ENCODE measurements at regions not wholly inside any gene's neighbourhood (a gene's known extent, or its start where the extent isn't known, plus 50 kb on each side); places are given as distances from the start of the nearest gene placed in this dataset.

DNA sequence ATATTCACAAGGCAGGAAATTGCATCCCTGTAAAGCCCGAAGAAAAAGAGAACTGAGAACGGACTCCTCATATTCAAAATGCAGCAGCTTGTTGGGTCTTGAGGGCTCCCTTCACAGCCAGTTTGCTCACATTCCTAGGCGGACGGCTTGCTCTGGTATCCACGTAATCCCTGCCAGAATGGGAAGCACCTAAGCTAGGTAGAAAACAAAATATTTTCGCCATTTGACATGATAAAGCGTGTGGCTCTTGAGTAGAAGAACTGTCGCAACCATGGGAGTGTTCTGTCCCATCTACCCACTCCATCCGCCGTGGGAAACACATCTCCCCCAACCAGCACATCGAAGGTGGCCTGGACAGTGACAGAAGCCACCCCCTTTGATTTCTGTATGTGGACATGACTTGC is 183.1 kb downstream of the GAS1 start:
- no peak overlapping the region for H3K27ac ChIP-seq
- no peak overlapping the region for H3K4me3 ChIP-seq (ENCODE audit: low read depth, low read length)
- H3K27me3 ChIP-seq (replicated peaks) = no peaks in the 10 kb centered on the region
- no peaks in the 10 kb centered on the region for H3K36me3 ChIP-seq (replicated peaks)
- DNase-seq = no peak
- TF ChIP-seq CTCF (IDR thresholded peaks at IDR 0.05; ENCODE audit: low read depth, low read length, missing control alignments) = no peak
- in situ Hi-C loops (cut with HindIII; ENCODE audit: low pct_ligation_motif_present, low sequenced_read_pairs) = no loop called here

- no peak overlapping the region for H3K27ac ChIP-seq
Observed at GRCh38 chr9:86763791-86764190, 183.5 kb downstream of the GAS1 start.

GRCh38 chr9:86757382-86757720 is 190.0 kb downstream of the GAS1 start:
- in situ Hi-C loops (cut with HindIII; ENCODE audit: low pct_ligation_motif_present, low sequenced_read_pairs) = no loop called here
- no peak for TF ChIP-seq CTCF (IDR thresholded peaks at IDR 0.05; ENCODE audit: low read depth, low read length, missing control alignments)
- Histone ChIP-seq H3K36me3 (replicated peaks) (no peaks in the 10 kb centered on the region), H3K27ac (no peak overlapping the region), H3K4me3 (ENCODE audit: low read depth, low read length) (no peak overlapping the region), H3K27me3 (replicated peaks) (no peaks in the 10 kb centered on the region)
- no peak for DNase-seq

More at GRCh38 chr9:86763791-86764190, 183.5 kb downstream of the GAS1 start:
- Histone ChIP-seq H3K36me3 (replicated peaks) (no peaks in the 10 kb centered on the region), H3K4me3 (ENCODE audit: low read depth, low read length) (no peak overlapping the region), H3K27me3 (replicated peaks) (no peaks in the 10 kb centered on the region)
- in situ Hi-C loops (cut with HindIII; ENCODE audit: low pct_ligation_motif_present, low sequenced_read_pairs) = no loop called here
- TF ChIP-seq CTCF (IDR thresholded peaks at IDR 0.05; ENCODE audit: low read depth, low read length, missing control alignments) = no peak
- no peak for DNase-seq

DNA sequence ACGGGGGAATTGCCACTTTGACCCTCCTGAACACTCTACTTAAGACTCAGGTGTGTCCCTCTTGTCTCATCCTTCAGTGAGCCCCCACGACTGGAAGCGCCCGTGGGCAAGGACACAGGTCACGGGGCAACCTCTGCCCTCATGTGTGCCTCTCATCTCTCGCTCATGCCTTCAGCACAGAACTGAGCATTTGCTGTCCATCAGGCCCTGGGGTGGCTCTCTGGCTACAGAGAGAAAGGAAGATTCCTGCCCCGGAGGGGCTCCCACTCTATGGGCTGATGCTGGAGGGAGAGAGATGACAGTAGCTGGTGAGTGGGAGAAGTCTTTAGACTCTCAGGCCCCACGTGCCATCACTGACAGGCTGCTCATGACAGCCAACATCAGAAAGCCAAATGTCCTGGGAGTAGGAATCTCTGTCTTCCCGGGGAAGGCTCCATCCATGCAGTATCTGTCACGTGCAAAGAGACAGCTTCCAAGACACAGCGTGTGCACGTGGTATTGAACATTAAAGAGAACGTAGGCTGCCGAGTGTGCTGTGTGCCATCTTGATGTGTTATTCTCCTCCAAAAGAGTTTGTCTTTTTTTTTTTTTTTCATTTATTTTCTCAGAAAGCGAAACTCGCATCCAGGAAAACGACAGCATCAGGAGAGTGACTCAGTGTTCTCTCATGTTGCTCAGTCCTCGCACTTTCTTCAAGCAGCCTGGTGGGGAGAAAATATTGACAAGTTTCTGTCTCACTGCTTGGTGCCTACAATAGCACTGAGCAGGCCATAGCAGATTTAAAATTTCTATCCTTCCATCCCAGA is 190.5 kb downstream of the GAS1 start:
- Histone ChIP-seq H3K4me3 (ENCODE audit: low read depth, low read length) (no peak overlapping the region), H3K36me3 (replicated peaks) (no peaks in the 10 kb centered on the region), H3K27ac (no peak overlapping the region), H3K27me3 (replicated peaks) (no peaks in the 10 kb centered on the region)
- in situ Hi-C loops (cut with HindIII; ENCODE audit: low pct_ligation_motif_present, low sequenced_read_pairs) = no loop called here
- no peak for DNase-seq
- TF ChIP-seq CTCF (IDR thresholded peaks at IDR 0.05; ENCODE audit: low read depth, low read length, missing control alignments) = no peak

DNA sequence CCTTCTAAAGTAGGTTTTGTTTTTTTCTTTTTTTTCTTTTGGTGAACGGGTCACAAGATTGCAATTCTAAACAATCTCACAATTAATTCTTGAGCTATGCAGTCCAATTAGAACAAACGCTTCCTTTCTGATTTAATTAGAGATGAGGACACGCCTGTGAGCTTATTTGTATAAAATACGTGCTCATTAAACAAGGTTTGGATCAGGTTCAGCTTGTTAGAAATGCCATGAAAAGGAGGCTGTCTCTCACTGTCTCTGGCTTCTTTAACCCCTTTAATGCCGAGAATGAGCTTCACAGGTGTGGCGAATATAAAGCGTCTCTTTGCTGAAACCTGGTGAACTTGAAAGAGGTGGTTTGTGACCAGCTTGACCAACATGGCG is 191.8 kb downstream of the GAS1 start:
- in situ Hi-C loops (cut with HindIII; ENCODE audit: low pct_ligation_motif_present, low sequenced_read_pairs) = no loop called here
- Histone ChIP-seq H3K36me3 (replicated peaks) (no peaks in the 10 kb centered on the region), H3K27me3 (replicated peaks) (no peaks in the 10 kb centered on the region), H3K27ac (no peak overlapping the region), H3K4me3 (ENCODE audit: low read depth, low read length) (no peak overlapping the region)
- no peak for DNase-seq
- TF ChIP-seq CTCF (IDR thresholded peaks at IDR 0.05; ENCODE audit: low read depth, low read length, missing control alignments) = no peak
